Muscle of leg (tissue), 3 donors: ENCODE measurements at regions not wholly inside any gene's neighbourhood (a gene's known extent, or its start where the extent isn't known, plus 50 kb on each side); places are given as distances from the start of the nearest gene placed in this dataset.

Experiments used
- DNase-seq: peaks from one replicate; pipeline ENCODE4 v3.0.0; 2013
- H3K27ac ChIP-seq: one replicate; pipeline ENCODE4 v1.5.1; 2013; ENCODE audit warnings: mild to moderate bottlenecking, low read length, control low read depth
- H3K27me3 ChIP-seq: one replicate; pipeline ENCODE4 v1.6.1; 2013; ENCODE audit warnings: low read length; ENCODE audit not compliant: control insufficient read depth, insufficient read depth
- H3K36me3 ChIP-seq: one replicate; pipeline ENCODE4 v1.6.1; 2013; ENCODE audit warnings: low read length; ENCODE audit not compliant: control insufficient read depth, insufficient read depth
- H3K4me1 ChIP-seq: one replicate; pipeline ENCODE4 v1.6.1; 2013; ENCODE audit warnings: low read length; ENCODE audit not compliant: control insufficient read depth, insufficient read depth
- H3K4me3 ChIP-seq: one replicate; pipeline ENCODE4 v1.5.1; 2013; ENCODE audit warnings: low read length, control low read depth
- H3K9me3 ChIP-seq: replicated peaks from 2 replicates; pipeline ENCODE4 v1.6.1; 2013; ENCODE audit warnings: low read depth, low read length; ENCODE audit not compliant: control insufficient read depth
- WGBS: methylation state at CpG from one replicate; pipeline ENCODE4 v1.1.5; 2013; ENCODE audit warnings: missing lambda C conversion rate; ENCODE audit not compliant: insufficient coverage; 5-methylcytosine and 5-hydroxymethylcytosine counted together

DNA sequence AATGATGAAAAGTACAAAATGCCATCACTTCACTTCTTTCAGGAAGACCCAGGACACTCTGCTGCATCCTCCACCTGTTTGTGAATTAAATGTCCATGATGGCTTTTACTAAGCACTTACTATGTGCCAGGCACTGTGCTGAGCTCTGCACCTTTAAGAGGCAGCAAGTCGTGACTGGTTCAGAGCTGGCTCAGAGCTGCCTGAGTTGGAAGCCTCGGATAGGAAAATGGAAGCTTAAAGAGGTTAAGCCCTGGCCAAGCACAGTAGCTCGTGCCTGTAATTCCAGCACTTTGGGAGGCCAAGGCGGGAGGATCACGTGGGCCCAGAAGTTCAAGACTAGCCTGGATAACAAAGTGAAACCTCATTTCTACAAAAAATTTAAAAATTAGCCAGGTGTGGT lies 95.6 kb downstream of the SNX5 start:
- Histone ChIP-seq H3K9me3 (no peaks in the 10 kb centered on the region), H3K27ac (peak overlapping the region; percentile 92), H3K4me1 (peaks cover 64% of the 10 kb centered on the region), H3K36me3 (no peaks in the 10 kb centered on the region), H3K4me3 (no peak overlapping the region), H3K27me3 (peaks cover 2% of the 10 kb centered on the region)
- DNase-seq: peak; percentile 78
- WGBS: 28% methylated on average over 3 of the region's 5 CpGs

- no peaks in the 10 kb centered on the region for H3K36me3 ChIP-seq
- no peaks in the 10 kb centered on the region for H3K9me3 ChIP-seq
- 75% methylated on average over 5 of the region's 13 CpGs for WGBS
- peaks cover 68% of the 10 kb centered on the region for H3K4me1 ChIP-seq
- H3K27me3 ChIP-seq: no peaks in the 10 kb centered on the region
- DNase-seq: no peak
- peak overlapping the region; percentile 31 for H3K27ac ChIP-seq
- H3K4me3 ChIP-seq: no peak overlapping the region
Observed at GRCh38 chr20:17872434-17872833, 96.2 kb downstream of the SNX5 start.

- 55% methylated on average over 4 of the region's 4 CpGs for WGBS
- Histone ChIP-seq H3K4me3 (no peak overlapping the region), H3K9me3 (no peaks in the 10 kb centered on the region), H3K27ac (no peak overlapping the region), H3K4me1 (peaks cover 71% of the 10 kb centered on the region), H3K36me3 (no peaks in the 10 kb centered on the region), H3K27me3 (no peaks in the 10 kb centered on the region)
- no peak for DNase-seq
Observed at GRCh38 chr20:17871886-17872285, 96.7 kb downstream of the SNX5 start.

DNA sequence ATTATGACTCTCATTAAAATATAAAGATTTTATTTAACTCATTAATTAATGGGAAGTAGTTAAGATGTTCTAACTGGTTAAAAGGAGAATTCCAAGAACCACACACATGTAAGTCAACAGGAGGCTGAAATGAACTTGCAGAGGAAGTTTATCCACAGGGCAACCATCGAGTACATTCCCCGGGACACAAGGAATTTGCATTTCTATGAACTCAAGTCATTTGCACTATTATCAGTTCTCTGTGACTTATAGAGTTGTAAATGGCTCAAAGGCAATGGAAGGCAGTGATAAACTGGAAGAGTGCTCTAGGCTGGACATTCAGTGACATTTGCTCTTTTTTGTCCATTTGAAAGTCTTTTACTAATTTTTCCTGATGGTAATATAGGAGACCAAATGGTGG lies 97.4 kb downstream of the SNX5 start:
- peaks cover 71% of the 10 kb centered on the region for H3K4me1 ChIP-seq
- no CpG with 5 or more reads among the region's 2 CpGs for WGBS

GRCh38 chr20:17870086-17870740 lies 98.4 kb downstream of the SNX5 start:
- 26% methylated on average over 13 of the region's 17 CpGs for WGBS

More for the DNA sequence above, 97.4 kb downstream of the SNX5 start:
- Histone ChIP-seq H3K9me3 (no peaks in the 10 kb centered on the region), H3K27me3 (no peaks in the 10 kb centered on the region), H3K4me3 (no peak overlapping the region), H3K36me3 (no peaks in the 10 kb centered on the region), H3K27ac (no peak overlapping the region)
- peak; percentile 54 for DNase-seq

GRCh38 chr20:17869295-17869994 lies 99.1 kb downstream of the SNX5 start:
- Histone ChIP-seq H3K27me3 (no peaks in the 10 kb centered on the region), H3K27ac (peak overlapping the region; percentile 61), H3K4me3 (no peak overlapping the region), H3K36me3 (no peaks in the 10 kb centered on the region), H3K9me3 (no peaks in the 10 kb centered on the region), H3K4me1 (peaks cover 61% of the 10 kb centered on the region)
- WGBS: 69% methylated on average over 3 of the region's 12 CpGs
- DNase-seq: no peak

More at GRCh38 chr20:17870086-17870740, 98.4 kb downstream of the SNX5 start:
- H3K4me3 ChIP-seq: no peak overlapping the region
- peak overlapping the region; percentile 61 for H3K27ac ChIP-seq
- H3K4me1 ChIP-seq: peaks cover 68% of the 10 kb centered on the region
- no peaks in the 10 kb centered on the region for H3K9me3 ChIP-seq
- DNase-seq: peak; percentile 80
- H3K27me3 ChIP-seq: no peaks in the 10 kb centered on the region
- no peaks in the 10 kb centered on the region for H3K36me3 ChIP-seq

GRCh38 chr20:17868700-17869231 lies 99.8 kb downstream of the SNX5 start:
- H3K27ac ChIP-seq: no peak overlapping the region
- no peaks in the 10 kb centered on the region for H3K9me3 ChIP-seq
- no peak overlapping the region for H3K4me3 ChIP-seq
- WGBS: no CpG with 5 or more reads among the region's 4 CpGs
- H3K36me3 ChIP-seq: no peaks in the 10 kb centered on the region
- H3K4me1 ChIP-seq: peaks cover 57% of the 10 kb centered on the region
- no peaks in the 10 kb centered on the region for H3K27me3 ChIP-seq
- DNase-seq: no peak

DNA sequence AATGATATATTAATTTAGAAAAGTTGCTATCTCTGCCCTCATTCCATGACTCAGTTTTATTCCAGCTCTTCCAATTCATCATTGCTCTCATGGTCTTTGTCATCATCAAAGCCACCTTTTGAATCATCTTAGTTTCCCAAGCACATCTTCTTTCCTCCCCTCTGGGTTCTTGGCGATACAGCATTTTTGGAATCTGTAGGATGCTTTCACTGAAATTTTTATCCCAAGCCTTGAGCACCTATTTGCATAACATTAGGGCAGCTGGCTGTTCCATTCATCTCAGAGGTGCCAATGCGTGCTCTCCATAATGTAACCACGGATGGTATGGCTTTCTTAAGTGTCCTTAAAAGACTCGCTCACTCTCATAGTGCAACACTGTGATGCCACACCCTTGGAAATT lies 100.4 kb downstream of the SNX5 start:
- Histone ChIP-seq H3K36me3 (no peaks in the 10 kb centered on the region), H3K4me1 (peaks cover 57% of the 10 kb centered on the region), H3K9me3 (no peaks in the 10 kb centered on the region), H3K27ac (no peak overlapping the region), H3K4me3 (no peak overlapping the region), H3K27me3 (no peaks in the 10 kb centered on the region)
- DNase-seq: no peak
- WGBS: 81% methylated on average over 3 of the region's 4 CpGs

DNA sequence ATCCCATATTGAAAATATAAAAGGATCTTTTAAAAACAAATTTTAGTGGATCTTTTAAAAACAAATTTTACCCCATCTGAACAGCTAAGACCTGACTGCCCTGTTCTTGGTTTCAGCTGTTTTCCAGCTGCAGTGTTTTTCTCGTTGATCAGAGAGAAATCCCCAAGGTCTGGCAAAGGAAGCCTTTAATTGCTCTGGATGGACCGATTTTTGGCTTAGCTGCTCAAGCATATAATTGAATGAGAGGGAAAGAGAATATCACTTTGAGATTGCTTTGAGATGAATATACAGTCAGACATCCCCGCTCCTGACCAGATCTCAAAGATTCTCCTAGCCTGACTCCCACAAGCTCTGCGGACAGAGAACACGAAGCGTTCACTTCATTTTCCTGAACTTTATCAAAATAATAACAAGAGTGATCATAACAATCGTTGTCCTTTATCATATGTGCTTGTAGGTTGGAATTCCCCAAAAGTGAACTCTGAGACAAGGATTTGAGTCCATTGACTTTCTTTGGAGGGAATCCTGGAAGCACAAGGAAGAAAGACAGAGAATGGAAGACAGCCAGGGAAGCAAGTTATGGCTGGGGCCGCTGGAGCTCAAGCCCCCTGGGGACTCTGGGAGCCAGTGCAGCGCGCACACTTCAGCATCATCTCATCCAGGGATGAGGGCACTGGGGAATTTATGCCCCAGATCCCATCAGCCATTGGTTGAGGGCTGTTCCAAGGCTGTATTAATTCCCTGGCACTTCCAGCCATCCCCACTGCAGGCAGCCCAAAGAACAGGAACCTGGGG lies 101.3 kb downstream of the SNX5 start:
- WGBS: 0% methylated on average over 3 of the region's 10 CpGs

More for the DNA sequence above, 101.3 kb downstream of the SNX5 start:
- DNase-seq: peak; percentile 86
- H3K27ac ChIP-seq: peak overlapping the region; percentile 77
- no peaks in the 10 kb centered on the region for H3K36me3 ChIP-seq
- no peaks in the 10 kb centered on the region for H3K27me3 ChIP-seq
- no peak overlapping the region for H3K4me3 ChIP-seq
- peaks cover 60% of the 10 kb centered on the region for H3K4me1 ChIP-seq
- H3K9me3 ChIP-seq: no peaks in the 10 kb centered on the region
